NCI-H82 treated with DMSO at 0.1 percent for 48 hours (cell line): ENCODE measurements at regions not wholly inside any gene's neighbourhood (a gene's known extent, or its start where the extent isn't known, plus 50 kb on each side); places are given as distances from the start of the nearest gene placed in this dataset.
A peak's percentile ranks its signal among the peaks of the same experiment; 100 is the strongest.

Experiments
- DNase-seq: peaks from one replicate; lab custom pipeline; 2025; ENCODE audit not compliant: unreplicated experiment; lab: John Stamatoyannopoulos, UW

DNA sequence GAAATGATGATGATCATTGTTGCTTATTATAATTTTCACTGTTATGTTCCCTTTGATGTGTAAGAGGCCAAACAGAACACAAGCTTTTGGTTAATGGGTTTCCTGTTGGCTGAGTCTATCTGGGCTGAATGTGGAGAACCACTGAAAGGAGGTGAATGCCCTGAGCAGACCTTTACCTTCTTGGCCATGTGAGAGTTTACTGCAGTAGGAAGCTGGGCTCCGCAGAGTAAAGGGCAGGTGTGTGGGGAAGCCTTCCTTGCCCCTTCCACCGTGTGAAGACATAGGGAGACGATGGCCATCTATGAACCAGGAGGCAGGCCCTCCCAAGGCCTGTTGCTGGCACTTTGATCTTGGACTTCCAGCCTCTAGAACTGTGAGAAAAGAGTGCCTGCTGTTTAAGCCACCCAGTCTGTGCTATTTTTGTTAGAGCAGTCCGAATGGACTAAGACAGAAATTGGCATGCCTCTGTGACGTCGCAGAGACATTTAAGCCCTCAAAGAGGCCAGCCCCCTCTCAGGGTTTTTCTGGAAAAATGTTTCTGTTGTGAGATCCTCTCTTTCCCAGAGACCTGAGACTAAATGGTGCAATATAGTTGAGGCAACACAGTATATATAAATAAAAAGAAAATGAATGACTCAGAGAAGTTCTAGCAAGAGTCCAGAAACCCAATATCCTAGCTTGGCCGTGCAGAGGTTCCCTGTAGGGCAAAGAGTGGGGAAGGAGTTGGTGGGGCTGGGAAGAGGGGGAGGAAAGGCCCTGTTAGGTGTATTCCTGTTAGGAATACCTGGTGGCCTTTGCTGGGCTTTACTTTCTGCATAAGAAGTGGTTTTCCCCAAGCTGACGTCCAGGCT, 121.9 kb upstream of the LGALSL start:
- DNase-seq, result no peak

DNA sequence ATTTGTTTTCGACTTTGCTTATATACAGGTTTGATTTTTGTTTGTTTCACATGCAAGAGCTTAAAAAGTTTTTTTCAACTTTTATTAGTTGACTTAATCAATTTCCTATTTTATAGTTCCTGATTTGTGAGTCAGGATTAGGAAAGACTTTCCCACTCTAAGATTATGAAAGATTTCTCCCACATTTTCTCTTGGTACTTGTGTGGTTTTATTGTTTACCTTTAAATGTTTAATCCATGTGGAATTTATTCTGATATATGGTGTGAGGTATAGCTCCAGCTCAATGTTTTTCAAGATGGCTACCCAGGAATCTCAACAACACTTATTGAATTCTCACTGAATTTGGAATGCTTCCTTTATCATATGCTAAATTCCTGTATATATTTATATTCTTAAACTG, 117.8 kb upstream of the LGALSL start:
- DNase-seq, result no peak

GRCh38 chr2:64337314-64337713, 116.6 kb upstream of the LGALSL start:
- DNase-seq, result no peak

DNA sequence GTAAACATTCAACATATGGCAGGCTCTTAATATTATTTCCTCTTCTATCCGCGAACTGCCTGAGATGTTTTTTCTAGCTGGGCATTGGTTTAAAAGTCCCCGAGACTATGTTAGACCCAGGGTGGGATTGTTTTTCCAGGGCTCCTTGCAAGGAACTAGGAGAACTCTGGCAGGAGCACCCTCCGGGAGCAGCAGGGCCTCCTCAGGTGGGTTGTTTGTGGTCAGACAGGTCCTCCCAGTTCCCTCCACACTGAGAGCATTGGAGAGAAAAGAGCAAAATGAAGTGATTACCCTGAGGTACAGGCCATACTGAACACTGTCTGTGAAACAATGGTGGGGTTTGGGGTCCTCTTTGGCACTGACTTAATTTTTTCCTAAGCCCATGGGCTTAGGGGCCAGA, 115.9 kb upstream of the LGALSL start:
- DNase-seq, result no peak

DNA sequence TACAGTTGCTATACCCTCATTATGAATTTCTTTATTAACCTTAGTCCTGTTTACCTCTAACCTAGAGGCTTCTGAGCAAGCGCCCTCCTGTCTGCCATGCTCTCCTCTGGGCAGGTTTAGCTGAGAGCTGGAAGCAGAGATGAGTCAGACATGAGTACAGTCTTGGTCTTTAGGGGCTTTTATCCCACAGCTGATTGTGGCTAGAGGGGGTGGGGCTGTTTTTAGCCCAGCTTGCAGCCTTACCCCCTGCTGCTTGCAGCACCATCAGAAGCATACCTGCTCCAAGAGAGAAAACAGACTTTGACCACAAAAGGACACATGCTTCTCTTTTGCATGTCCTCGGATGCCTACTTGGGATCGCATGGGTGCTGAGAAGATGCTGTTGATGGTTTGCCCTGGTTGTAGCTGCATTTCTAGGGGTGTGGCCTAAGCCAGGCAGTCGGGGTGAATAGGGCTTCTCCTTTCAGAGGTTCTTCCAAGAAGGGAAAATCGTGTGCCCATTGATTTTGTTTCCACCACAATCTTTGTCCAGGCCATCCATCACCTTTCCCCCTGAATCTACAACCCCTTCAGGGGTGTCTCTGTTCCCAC, 115.0 kb upstream of the LGALSL start:
- DNase-seq, result no peak

- DNase-seq, result no peak
Measured at GRCh38 chr2:64341461-64341860, 112.5 kb upstream of the LGALSL start.

DNA sequence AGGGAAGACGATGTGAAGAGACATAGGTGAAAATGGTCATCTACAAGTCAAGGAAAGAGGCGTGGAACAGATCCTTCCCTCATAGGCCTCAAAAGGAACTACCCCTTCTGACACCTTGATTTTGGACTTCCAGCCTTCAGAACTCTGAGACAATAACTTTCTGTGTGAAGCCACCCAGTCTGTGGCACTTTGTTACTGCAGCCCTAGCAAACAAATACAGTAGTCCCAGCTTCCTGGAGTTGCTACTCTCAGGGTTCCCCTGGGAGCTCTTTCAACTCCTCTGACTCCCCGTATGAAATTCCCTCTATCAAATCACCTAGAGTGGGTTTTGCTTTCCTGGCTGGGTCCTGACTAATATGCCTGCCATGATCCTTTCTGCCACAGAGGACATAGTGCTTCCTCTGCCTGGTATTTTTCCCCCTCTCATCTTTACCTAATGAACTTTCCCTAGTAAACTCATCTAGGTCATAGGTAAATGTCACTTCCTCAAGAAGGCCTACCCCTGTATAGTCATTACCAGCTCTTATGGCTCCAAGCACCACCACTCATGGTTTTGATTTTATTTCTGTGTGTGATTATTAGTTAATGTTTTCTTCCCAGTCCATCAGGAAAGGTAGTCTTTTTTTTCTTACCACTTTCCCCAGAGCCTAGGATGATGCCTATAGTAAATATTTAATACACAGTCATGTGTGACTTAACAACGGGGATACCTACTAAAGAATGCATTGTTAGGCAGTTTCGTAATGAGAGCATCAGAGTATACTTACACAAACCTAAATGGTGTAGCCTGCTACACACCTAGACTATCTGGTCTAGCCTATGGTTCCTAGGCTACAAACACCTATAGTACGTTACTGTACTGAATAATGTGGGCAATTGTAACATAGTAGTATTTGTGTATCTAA, 111.5 kb upstream of the LGALSL start:
- DNase-seq, result no peak

- no peak for DNase-seq
Measured at GRCh38 chr2:64344999-64345576, 108.9 kb upstream of the LGALSL start.

- DNase-seq, result no peak
Measured at GRCh38 chr2:64345998-64346397, 108.0 kb upstream of the LGALSL start.

GRCh38 chr2:64348386-64349130, 105.4 kb upstream of the LGALSL start:
- DNase-seq, result no peak

- DNase-seq, result peak; percentile 96
Measured at GRCh38 chr2:64349131-64349530, 104.8 kb upstream of the LGALSL start.

GRCh38 chr2:64350996-64351395, 103.0 kb upstream of the LGALSL start:
- no peak for DNase-seq

- DNase-seq, result no peak
Measured at GRCh38 chr2:64352292-64352691, 101.7 kb upstream of the LGALSL start.

DNA sequence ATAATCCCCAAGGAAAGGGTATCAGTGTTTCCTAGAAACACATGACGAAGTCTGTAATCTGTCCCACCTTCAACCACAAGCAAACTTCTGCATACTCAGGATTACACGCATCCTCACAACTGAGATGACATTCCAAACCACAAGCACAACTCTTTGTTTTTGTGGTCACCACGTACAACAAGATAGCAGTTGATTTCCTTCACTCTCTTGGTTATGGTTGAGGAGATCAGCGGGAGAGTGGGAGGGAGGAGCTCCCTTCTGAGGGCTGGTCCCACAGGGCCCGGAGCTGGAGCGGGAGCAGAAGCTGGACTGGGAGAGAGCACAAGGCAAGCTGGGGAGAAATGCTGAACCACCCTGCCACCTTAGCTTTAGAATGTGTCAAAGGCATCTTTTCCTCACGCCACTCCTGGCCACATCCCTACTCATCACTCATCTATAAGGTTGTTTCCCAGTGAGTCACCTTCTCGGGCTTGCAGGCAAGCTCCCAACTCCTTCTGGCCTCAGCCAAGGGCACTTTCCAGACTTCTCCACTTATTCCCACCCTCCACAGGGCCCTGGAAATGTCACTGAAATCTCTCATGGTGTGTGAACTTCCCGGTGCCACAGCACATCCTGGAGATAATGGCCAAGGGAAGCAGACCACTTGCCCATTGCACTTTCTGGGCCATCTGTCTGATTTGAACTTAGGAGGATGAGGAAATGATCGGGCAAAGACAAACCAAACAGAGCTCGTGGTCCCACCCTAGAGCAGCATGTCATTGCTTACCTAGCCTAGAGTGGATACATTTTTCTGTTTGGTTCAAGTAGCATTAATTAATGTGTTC, 98.9 kb upstream of the LGALSL start:
- no peak for DNase-seq

DNA sequence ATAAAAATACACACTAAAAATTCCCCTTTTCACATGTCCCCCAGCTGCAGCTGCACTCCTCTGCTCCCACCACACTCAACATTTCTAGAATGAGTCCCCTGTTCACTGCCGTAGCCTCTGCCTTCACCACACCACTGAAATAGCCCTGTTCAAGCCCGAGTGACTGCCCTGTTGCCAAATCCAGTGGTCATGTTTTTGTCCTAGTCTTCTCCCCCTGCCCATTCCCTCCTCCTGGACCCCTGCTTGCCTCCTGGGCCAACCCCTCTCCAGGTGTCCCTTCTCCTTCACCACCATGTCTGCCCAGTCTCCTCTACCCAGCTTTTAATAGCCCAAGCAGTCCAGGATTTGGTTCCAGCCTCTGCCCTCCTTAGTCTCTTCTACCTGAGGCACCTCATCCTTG, 97.1 kb upstream of the LGALSL start:
- DNase-seq, result no peak

DNA sequence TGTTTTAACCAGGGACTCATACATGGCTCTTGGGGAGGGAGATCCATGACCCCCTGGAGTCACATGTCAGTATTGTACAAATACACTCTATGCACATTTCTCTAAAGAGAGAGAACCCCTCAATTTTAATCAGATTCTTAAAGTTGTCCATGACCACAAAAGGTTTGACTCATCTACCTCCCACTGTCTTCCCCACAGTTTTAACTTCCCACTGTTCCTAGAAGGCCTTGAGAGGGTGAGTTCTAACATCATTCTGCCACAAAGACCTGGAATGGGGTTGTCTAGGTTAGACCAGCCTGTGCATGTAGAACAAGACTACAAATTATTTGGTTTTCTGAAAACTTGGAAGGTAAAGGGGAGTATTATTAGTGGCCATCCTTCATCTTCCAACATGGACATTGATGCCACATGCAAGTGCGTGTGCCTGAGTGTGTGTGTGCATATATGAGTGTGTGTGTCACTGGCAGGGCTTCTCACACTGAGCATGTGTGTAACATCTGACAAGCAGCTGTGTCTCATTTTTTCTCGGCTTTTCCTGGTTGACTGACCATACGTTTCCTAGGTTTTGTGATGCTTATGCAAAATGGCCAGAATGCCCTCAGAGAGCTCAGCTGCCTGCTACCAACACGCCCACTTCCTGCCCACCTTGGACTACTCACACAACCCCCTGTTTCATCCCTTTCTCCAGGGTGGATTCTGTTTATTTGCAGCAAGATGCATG, 94.6 kb upstream of the LGALSL start:
- no peak for DNase-seq

GRCh38 chr2:64359892-64360657, 93.9 kb upstream of the LGALSL start:
- no peak for DNase-seq

GRCh38 chr2:64361151-64361938, 92.6 kb upstream of the LGALSL start:
- DNase-seq, result no peak
